GM21423 (cell line): ENCODE measurements at regions not wholly inside any gene's neighbourhood (a gene's known extent, or its start where the extent isn't known, plus 50 kb on each side); places are given as distances from the start of the nearest gene placed in this dataset.
A peak's percentile ranks its signal among the peaks of the same experiment; 100 is the strongest.
"Not testable (repeated sequence)": the region's sequence is repeated elsewhere in the genome, so short reads cannot be mapped to it uniquely, and the experiment has no call there.

ENCODE experiments used
- ATAC-seq: cut with Tn5 transposase; IDR thresholded peaks from one replicate; pipeline ENCODE4 v1.9.1; 2021; ENCODE audit warnings: mild to moderate bottlenecking, moderate library complexity; ENCODE audit not compliant: unreplicated experiment

DNA sequence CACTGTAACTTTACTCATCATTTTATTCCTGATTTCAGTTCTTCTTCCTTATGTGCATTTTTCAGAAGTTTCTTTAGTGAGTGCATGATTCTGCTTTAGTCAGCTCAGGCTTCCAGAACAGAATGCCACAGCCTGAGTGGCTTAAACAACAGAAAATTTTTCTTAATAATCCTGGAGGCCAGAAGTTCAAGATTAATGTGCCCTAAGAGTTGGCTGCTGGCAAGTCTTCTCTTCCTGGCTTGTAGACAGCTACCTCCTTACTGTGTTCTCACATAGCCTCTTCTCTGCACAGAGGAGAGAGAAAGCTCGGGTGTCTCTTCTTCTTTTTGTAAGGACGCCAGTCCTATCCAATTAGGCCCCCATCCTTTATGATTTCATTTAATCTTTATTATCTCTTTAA lies 443.1 kb upstream of the RGS17 start:
- no peak for ATAC-seq

DNA sequence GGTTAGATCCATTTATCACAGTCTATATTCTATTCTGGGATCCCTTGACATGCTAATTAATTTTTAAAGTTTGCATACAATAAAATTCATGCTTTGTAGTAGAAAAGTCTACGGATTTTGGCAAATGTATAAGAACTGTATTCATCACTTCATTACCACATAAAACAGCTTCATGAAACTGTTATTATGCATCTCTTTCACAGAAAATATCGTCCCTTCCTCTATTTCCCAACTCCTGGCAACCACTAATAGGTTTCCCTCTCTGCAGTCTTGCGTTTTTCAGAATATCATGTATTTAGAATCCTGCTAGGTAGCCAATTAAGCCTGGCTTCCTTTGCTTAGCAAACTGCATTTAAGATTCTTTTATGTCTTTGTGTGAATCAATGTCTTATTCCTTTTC lies 441.3 kb upstream of the RGS17 start:
- ATAC-seq = no peak

DNA sequence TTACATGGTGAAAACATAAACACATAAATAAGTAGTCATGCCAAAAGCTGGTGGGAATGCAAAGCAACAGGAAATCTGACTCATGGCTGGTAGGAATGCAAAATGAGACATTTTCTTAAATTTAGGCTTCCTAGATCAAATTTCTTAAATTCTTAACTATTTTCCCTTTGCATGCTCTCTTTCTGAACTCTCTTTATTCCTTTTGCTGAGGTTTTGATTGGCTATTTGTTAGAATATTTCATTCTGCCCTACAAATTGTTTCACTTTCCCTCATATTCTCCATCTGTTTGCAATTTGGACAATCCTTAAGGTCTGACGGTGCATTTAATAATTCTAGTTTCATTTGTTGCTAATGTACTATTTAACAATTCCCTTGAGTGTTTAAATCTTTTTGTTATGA lies 437.5 kb upstream of the RGS17 start:
- no peak for ATAC-seq

DNA sequence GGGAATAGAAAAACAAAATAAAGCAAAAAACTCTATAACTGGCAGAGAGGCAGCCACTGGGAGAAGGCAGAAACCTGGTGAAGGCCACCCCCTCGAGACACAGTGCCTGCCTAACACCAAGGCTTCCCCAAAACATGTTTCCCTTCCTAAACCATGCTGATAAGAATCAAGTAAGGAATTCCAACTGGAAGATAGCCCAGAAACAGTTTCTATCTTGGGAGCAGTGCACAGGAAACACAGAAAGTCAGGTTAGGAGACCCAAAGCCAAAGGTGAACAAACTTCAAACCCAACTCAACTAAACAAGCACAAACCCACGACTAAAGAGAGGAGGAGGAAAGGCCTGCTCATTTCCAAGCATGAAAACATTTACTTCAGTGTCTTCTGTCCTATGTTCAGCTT lies 433.7 kb upstream of the RGS17 start:
- no peak for ATAC-seq

DNA sequence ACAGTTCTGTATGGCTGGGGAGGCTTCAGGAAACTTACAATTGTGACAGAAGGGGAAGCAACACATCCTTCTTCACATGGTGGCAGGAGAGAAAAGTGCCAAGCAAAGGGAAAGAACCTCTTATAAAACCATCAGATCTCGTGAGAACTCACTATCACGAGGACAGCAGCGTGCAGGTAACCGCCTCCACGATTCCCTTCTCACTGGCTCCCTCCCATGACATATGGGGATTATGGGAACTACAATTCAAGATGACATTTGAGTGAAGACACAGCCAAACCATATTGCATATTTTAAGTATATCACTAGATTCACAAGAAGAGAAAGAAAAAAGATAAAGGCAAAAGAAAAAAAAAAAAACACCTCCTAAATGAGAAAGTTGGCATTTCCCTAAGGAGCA lies 431.9 kb upstream of the RGS17 start:
- no peak for ATAC-seq

DNA sequence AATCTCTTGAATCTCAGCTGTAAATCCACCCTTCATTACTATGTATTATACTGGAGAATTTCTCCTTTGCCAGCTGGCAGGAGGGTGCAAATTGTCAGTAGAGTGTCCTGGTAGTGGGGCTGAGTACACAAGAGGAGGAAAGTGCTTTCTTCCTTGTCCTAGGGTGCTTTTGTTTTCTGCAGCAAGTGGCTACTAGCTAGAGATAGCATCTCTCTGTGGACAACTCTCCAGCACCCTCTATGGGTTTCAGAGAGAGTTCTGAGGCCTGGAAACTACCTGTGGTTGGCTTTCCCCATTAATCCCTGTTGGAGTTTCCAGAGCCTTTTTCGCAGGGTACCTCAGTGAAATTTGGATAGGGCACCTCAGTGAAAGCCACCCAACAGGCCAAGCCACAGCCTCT lies 422.5 kb upstream of the RGS17 start:
- ATAC-seq = no peak

DNA sequence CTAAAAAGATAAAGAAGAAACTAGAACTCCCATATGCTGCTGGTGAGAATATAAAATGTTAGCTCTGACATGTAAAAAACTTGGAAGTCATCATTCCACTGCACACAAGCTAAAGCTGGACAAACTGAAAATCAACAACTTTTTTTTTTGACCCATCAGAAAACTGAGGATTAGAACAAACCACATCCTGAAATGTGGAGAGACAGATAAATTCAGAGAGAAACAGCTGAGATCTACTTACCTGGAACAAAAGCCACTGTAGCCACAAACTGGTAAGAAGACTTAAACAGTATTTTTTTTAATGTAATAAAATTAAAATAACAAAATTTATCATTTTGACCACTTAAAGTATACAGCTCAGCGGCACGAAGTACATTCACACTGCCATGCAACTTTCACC lies 408.5 kb upstream of the RGS17 start:
- no peak for ATAC-seq

DNA sequence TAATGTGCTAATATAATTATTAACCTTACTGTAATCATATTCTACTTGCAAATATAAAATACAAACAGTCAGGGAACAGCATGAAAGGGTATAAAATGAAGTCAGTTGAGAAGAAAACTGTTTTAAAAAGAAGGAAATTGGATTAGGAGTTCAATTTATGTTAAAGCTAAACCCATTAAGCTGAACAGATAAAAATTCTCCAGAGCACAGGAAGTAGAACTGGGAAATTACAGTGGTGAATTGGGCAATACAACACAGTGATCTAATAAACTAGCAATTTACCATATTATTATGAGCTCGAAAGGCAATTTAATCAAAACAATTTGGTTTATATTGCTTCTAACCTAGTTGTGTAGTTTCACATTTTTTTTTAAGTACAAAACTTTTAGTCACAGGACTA lies 407.4 kb upstream of the RGS17 start:
- no peak for ATAC-seq

DNA sequence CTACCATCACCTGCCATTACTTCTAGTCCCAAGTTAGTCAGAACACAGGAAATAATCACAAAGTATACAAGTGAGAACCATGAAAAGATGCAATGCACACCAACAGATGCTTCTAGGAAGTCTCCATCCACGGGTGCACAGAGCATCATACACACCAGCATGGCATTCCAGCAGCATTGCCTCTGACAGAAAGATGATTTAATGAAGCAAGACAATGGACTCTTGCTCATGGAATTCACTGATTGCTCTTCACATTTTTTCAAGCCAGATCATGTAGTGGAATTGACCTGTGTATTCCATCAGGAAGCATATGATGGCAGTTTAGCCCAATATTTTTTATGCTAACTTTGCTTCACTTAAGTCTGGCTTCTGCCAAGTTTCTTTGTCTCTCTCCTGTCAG lies 406.3 kb upstream of the RGS17 start:
- no peak for ATAC-seq

DNA sequence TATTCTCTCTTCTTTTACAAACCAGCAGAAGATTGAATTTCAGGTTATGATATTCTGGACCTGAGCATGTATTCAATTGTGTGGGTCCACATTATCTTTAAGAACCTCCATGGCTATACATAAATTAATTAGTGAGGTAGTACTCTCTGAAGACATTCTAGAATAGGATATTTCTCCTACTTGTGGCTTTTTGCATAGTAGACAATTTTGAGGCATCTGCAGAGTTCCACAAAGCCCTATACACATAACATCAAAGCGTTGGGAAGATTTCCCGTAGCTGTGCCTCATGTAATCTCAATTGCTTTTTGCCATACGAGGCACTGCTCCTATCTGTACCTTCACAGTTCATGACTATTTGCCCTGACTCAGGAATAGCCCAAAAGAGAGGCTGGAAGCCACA lies 395.4 kb upstream of the RGS17 start:
- ATAC-seq = no peak

DNA sequence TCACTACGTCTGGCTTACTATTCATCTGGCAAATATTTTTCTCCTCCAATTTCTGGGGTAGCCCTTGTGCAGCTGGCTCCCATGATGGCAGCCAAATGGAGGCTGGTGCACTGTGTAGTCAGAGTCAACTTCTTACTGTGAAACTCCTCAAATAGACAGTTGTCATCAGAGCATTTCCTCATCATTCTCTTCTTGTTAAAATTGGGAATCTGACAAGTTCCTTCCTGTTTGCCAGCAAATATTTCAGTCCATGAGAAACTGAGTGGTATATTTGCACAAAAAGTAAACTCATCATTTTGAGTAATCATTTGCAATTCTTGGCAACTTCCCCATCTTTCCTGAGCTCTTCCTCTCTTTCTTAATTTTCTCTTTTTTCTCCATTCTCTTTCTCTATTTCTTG lies 394.9 kb upstream of the RGS17 start:
- ATAC-seq = no peak

DNA sequence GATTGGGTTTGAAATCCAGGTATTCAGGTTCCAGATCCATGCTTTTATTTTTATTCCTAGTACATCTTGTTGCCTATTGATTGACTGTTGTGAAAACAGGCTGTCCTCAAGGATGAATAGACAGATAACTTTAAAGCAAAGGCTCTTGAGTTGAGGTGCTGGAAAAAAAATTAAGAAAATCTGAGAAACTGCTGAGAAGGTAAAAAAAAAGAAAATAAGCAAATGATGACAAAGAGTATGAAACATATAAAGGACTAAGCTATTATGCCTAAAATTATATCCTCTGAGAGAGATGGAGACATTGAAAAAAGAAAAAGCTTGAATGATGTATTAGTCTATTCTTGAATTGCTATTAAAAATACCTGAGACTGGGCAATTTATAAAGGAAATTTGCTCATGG lies 392.3 kb upstream of the RGS17 start:
- ATAC-seq = no peak

DNA sequence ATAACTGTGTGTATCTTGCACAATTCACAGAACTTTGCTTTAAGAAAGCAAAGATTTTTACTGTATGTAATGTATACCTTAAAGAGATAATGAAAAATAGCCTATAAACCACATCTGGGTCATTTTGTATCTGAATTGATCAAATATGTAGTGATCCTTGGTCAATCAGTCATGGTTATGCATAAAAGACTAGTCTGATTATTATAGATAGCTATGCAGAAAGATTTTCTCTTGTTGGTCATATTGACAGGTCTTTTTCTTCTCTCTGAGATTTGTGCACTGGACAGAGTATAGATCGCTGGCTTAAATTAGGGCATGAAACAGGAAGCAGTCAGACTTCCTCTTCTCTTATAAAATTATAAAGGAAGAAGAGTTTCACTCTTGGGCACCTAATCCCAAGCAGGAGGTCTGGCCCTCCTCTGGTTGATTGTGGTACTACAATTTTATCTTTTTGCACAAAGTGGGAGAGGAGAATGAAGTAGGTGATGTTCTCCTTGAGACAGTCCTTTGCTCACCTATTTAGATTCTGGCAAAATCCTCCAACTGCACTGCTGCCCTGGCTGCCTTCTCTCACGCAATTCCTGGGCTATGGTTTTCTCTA lies 380.9 kb upstream of the RGS17 start:
- peak; percentile 82 for ATAC-seq

DNA sequence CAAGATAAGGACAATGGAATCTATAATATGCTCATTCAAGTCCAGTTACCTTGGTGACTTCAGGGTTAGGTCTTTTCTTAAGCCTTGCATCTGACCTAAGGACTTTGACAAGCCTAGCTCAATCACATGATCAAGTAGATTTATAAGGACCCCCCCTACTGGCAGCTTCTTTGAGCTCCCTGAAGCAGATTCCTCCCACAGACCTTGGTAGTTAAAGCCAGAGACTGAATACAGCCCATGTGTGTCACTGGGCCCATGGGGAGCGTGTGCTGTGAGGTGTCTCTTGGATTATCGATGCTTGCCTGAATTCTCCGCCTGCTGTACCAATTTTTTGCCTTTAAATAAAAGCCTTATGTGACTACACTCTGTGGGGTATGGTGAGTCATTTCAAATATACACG lies 372.7 kb upstream of the RGS17 start:
- no peak for ATAC-seq

DNA sequence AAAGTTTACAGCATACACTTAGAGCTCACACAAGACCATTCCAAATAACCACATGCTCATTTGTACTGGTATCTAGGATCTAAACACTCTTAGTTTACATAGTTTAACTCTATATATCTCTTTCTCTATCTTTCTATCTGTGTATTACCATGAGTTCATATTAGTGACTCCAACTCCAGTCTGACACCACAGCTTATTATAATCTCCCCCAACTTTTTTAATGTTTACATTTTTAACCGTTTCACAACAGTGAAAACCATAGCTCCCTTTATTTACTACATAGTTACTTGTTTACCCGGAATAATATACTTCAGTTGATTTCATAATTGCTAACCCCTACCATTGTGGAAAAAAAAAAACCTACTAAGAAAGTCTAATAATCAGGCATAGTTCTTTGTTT lies 362.4 kb upstream of the RGS17 start:
- no peak for ATAC-seq

DNA sequence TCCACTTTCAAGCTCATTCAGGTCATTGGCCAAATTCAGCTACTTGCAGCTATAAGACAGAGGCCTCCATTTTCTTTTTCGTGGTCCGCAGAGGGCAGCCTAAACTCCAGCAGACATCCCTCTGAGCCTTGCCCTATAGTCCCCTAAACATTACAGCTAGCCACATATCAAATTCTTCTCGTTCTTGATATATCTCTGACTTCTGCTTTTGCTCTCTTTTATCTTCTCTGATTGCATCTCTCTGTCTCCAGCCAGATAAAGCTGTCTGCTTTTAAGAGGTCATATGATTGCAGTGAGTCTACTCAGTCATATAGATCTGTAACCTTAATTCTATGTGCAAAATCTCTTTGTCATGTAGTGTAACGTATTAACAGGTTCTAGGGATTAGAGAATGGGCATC lies 358.4 kb upstream of the RGS17 start:
- no peak for ATAC-seq

DNA sequence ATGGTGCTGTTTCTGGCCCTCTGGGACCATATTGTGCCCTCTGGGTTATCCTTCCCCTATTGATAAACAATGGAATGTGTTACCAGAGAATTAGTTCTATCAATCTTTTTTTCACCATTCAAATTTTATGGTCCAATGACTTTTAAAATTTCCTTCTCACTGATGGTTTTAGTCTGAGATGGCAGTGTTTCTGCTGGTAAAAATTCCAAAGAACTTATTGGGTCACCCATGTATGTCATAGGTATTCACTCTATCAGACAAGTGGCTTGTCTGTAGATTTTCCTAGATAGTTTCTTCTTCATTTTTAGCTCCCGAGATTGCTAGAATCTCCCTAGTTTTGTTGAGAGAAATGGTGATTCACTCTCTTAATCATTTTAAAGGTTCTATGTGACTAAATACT lies 357.2 kb upstream of the RGS17 start:
- no peak for ATAC-seq

DNA sequence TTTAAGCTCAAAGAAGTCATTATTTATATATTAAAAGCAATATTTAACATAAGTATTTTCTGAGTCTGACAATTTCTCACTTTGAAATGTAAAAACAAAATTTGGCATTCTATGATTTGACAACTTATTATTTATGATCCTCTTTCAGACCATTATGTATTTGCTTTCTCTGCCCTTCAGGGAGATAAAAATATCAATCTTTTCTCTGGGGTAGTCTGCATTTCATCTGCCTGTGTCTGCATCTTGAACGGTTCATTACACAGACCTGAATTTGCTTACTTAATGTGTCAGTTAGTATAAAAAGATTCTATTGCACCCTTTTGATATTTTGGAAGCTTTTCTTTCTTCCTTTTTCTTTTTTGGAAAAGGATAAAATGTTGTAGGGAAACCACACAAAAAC lies 354.0 kb upstream of the RGS17 start:
- no peak for ATAC-seq

DNA sequence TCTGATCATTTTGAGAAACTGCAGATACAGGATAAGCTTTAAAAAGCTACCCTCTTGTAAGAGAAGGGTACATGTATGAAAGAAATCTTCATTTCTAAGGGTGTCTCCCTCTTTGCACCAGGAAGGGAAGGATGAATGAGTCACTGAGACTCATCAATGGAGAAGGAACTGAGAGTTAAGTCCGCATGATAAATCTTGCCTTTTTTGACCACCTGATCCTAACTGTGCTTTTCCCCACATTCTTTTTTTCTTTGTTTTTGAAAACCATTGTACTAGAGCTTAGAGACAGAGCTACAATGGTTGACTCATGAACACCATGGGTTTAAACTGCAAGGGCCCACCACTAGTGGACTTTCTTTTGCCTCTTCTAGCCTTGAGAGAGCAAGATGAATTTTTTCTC lies 353.0 kb upstream of the RGS17 start:
- ATAC-seq = no peak

DNA sequence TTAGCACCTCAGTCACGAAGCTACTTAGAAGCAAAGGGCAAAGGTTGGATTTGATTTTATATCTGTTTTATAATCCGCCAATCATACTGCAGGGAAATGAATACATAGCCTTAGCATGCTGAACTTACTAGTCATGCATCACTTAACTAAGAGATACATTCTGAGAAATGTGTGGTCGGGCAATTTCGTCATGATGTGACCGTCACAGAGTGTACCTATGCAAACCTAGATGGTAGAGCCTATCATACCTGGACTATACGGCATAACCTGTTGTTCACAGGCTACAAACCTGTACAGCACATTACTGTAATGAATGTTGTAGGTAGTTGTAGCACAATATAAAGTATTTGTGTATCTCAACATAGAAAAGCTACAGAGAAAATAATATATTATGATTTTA lies 345.2 kb upstream of the RGS17 start:
- ATAC-seq = no peak

DNA sequence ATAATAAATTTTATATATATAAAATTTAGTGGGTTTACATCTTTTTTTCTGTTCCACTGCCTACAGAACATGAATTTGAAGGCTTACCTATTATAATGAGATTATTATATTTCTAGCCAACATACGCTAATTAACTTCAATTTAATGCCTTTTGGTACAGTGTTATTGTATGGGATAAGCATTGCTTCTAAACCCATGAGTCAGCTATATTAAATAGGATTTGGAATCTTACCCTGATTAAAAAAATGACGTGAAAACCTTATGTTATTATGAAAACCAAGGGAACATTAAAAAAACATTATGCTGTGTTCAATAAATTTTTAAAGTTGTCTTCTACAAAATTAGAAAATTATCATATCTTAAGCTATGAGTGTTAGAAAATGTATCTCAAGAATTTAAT lies 334.0 kb upstream of the RGS17 start:
- ATAC-seq = no peak

DNA sequence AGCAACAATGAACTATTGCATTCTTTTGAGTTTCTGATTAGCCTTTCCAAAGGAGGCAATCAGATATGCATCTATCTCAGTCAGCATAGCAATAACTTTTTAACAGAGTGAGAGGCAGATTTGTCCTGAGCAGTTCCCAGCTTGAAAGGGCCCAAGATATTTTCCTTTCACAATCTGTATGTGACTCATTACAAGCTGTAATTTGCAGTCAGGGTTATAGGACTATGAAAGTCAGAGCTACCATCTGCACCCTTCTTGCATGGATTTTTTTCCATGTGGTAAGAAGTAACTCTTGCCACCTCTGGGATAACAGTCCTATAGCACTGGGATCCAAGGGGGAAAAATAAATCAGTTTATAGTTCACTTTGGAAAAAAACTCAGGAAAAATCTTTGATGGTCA lies 318.2 kb upstream of the RGS17 start:
- ATAC-seq = no peak

DNA sequence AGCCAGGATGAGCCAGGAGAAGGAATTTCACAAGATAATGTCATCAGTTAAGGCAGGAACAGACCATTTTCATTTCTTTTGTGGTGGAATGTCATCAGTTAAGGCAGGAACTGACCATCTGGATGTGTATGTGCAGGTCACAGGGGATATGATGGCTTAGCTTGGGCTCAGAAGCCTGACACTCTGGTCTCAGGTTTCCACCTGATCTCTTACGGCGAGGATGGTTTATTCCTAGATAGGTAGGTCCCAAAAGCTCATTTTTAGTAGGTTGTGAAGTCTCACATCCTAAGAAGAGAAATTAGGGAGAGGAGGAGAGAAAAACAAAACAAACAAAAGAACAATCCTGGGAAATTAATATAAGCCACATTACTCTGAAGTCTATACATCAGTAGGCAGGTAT lies 311.7 kb upstream of the RGS17 start:
- ATAC-seq = not testable (repeated sequence)

DNA sequence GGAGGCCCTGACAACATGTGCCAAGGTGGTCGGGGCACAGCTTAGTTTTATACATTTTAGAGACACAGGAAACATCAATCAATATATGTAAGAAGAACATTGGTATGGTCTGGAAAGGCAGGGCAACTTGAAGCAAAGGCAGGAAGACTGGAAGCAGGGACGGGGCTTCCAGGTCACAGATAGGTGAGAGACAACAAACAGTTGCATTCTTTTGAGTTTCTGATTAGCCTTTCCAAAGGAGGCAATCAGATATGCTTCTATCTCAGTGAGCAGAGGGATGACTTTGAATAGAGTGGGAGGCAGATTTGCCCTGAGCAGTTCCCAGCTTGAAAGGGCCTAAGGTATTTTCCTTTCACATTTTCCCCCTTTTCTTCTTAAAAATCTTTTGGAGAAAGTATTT lies 311.0 kb upstream of the RGS17 start:
- no peak for ATAC-seq
